ENCODE measurements at regions not wholly inside any gene's neighbourhood (a gene's known extent, or its start where the extent isn't known, plus 50 kb on each side); places are given as distances from the start of the nearest gene placed in this dataset.

- no peaks in the 10 kb centered on the region for H3K36me3 Mint-ChIP-seq
- H3K27ac Mint-ChIP-seq, result peak overlapping the region; percentile 58
- ATAC-seq, result no peak
- no peak overlapping the region for H3K4me3 Mint-ChIP-seq
- H3K4me1 Mint-ChIP-seq, result no peaks in the 10 kb centered on the region
- no peaks in the 10 kb centered on the region for H3K9me3 Mint-ChIP-seq
- no peak for DNase-seq (ENCODE audit: low spot score in 2 of 2)
Measured at GRCh38 chr2:70362661-70363060, 60.8 kb upstream of the FAM136A start.

DNA sequence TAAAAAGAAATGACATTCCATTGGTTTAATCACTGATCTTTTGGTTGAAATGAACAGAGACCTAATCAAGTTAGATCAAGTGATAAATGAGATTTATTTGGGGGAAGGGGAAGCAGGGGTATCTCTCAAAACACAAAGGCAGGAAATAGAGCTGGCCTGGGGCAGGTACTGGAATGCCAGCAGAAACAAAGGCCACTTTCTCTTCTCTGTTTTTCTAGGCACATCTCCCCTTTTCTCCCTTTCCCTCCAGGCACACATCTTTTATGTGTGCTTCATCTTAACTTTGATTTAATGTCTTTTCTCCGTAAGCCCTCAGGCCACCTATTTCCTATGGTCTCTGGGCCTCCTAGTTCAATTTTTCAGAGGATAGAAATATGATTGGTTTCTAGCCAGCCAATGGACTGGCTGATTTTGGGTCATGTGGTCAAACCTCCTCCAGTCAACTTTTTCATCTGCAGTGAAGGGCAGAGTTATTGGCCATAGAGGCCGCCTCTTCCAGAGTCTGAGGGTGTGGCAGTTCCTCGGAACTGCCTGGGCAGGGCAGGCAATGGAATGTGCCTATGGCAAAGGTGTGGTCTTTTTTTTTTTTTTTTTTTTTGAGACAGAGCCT, 58.9 kb upstream of the FAM136A start:
- ATAC-seq (no peak), DNase-seq (ENCODE audit: low spot score in 2 of 2) (no peak)
- Mint-ChIP-seq H3K9me3 (no peaks in the 10 kb centered on the region), H3K36me3 (no peaks in the 10 kb centered on the region), H3K4me3 (no peak overlapping the region), H3K4me1 (no peaks in the 10 kb centered on the region), H3K27ac (no peak overlapping the region)

- Mint-ChIP-seq H3K9me3 (no peaks in the 10 kb centered on the region), H3K36me3 (no peaks in the 10 kb centered on the region), H3K4me3 (no peak overlapping the region), H3K4me1 (no peaks in the 10 kb centered on the region), H3K27ac (no peak overlapping the region)
- ATAC-seq, result no peak
- no peak for DNase-seq (ENCODE audit: low spot score in 2 of 2)
Measured at GRCh38 chr2:70357684-70358071, 55.8 kb upstream of the FAM136A start.

DNA sequence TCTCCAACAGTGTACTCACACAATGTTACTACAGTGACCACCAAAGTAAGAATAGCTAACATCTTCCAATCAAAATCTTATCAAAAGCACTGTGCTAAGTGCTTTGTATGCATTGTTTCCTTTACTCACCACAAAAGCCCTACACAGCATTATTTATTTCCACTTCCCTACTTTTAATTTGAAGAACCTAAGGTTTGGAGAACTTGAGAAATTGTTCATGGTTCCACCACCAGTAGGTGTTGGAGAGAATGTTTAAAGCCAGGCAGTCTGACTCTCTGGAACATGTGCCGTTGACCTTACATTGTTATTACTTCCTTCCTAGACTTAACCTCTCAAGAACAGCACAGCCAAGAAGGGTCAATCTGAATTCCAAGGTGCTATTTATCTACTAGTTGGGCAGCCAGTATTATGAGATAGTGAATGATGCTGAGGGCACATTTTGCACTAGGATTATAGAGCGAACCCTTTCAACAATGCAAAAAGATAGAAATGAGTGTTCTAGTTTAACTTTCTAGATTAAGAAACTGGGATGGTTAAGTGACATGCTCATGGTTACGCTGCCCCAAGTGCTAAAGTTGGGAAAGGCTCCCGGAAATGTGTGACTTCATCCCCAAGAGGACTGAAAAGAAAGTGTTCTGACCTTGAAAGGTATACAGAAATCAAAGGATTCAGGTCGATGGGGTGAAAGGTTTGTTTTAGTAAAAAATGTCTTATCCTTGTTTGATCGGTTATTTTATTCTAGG, 55.2 kb upstream of the FAM136A start:
- ATAC-seq, result no peak
- Mint-ChIP-seq H3K4me1 (no peaks in the 10 kb centered on the region), H3K36me3 (no peaks in the 10 kb centered on the region), H3K9me3 (no peaks in the 10 kb centered on the region), H3K27ac (no peak overlapping the region), H3K4me3 (no peak overlapping the region)
- no peak for DNase-seq (ENCODE audit: low spot score in 2 of 2)

GRCh38 chr2:70354264-70354949, 52.5 kb upstream of the FAM136A start:
- no peak for DNase-seq (ENCODE audit: low spot score in 2 of 2)
- ATAC-seq, result no peak
- no peaks in the 10 kb centered on the region for H3K4me1 Mint-ChIP-seq
- no peak overlapping the region for H3K4me3 Mint-ChIP-seq
- no peaks in the 10 kb centered on the region for H3K36me3 Mint-ChIP-seq
- H3K27ac Mint-ChIP-seq, result no peak overlapping the region
- no peaks in the 10 kb centered on the region for H3K9me3 Mint-ChIP-seq
